Fibroblast of pulmonary artery (primary cell): ENCODE measurements at regions not wholly inside any gene's neighbourhood (a gene's known extent, or its start where the extent isn't known, plus 50 kb on each side); places are given as distances from the start of the nearest gene placed in this dataset.

Experiments used
- DNase-seq: peaks from one replicate; pipeline ENCODE4 v3.0.0-alpha.2; 2010; ENCODE audit warnings: low read depth
- H3K4me3 ChIP-seq: replicated peaks from 2 replicates; pipeline ENCODE4 v1.5.1; 2011; ENCODE audit warnings: low read depth, mild to moderate bottlenecking, control low read depth, low read length, moderate library complexity
- CTCF ChIP-seq: IDR thresholded peaks from 2 replicates; pipeline ENCODE4 v1.5.1; 2011; ENCODE audit warnings: mild to moderate bottlenecking, control low read depth, low read length, inconsistent platforms; ENCODE audit errors: missing control alignments

- DNase-seq: no peak
- H3K4me3 ChIP-seq: no peak overlapping the region
- TF ChIP-seq CTCF: no peak
Measured at GRCh38 chr11:115930886-115931547, 426.8 kb upstream of the CADM1 start.

- TF ChIP-seq CTCF: no peak
- H3K4me3 ChIP-seq: no peak overlapping the region
- DNase-seq: no peak
Measured at GRCh38 chr11:115930291-115930690, 426.1 kb upstream of the CADM1 start.

- no peak for DNase-seq
- TF ChIP-seq CTCF: no peak
- no peak overlapping the region for H3K4me3 ChIP-seq
Measured at GRCh38 chr11:115929618-115930129, 425.5 kb upstream of the CADM1 start.

- no peak for DNase-seq
- no peak overlapping the region for H3K4me3 ChIP-seq
- TF ChIP-seq CTCF: no peak
Measured at GRCh38 chr11:115928811-115929210, 424.6 kb upstream of the CADM1 start.

GRCh38 chr11:115927823-115928329 is 423.7 kb upstream of the CADM1 start:
- H3K4me3 ChIP-seq: no peak overlapping the region
- TF ChIP-seq CTCF: no peak
- DNase-seq: no peak

- H3K4me3 ChIP-seq: no peak overlapping the region
- TF ChIP-seq CTCF: no peak
- no peak for DNase-seq
Measured at GRCh38 chr11:115926601-115927000, 422.4 kb upstream of the CADM1 start.

- no peak for DNase-seq
- TF ChIP-seq CTCF: no peak
- no peak overlapping the region for H3K4me3 ChIP-seq
Measured at GRCh38 chr11:115926138-115926537, 421.9 kb upstream of the CADM1 start.
